Activated CD4-positive, alpha-beta T cell treated with anti-CD3 and anti-CD28 coated beads for 1 hour (primary cell): ENCODE measurements at regions not wholly inside any gene's neighbourhood (a gene's known extent, or its start where the extent isn't known, plus 50 kb on each side); places are given as distances from the start of the nearest gene placed in this dataset.

Experiments
- DNase-seq: peaks from one replicate; pipeline ENCODE4 v3.0.0-alpha.2; 2020

- no peak for DNase-seq
Observed at GRCh38 chr6:43946641-43947363, 176.8 kb downstream of the VEGFA start.

- DNase-seq, result no peak
Observed at GRCh38 chr6:43945768-43946080, 175.7 kb downstream of the VEGFA start.

- DNase-seq, result no peak
Observed at GRCh38 chr6:43944908-43945767, 175.1 kb downstream of the VEGFA start.

GRCh38 chr6:43943781-43944250, 173.8 kb downstream of the VEGFA start:
- no peak for DNase-seq

GRCh38 chr6:43943099-43943766, 173.2 kb downstream of the VEGFA start:
- no peak for DNase-seq

DNA sequence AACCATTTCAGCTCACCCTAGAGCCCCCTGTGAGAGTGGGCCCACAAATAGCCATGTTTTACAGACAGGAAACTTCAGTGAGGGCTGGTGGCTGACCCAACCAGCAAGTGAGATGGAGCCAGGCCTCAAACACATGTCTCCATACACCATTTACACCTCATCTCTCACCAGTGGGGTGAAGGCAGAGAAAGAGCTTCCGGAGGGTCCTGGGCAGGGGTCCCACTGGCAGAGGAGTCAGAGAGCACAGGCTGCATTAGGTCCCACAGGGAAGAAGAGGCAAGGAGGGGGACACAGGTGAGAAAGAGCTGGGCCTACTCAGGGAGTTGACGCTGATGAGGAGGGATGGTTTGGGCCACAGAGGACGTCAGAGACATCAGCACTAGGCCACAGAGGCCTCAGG, 172.6 kb downstream of the VEGFA start:
- no peak for DNase-seq

DNA sequence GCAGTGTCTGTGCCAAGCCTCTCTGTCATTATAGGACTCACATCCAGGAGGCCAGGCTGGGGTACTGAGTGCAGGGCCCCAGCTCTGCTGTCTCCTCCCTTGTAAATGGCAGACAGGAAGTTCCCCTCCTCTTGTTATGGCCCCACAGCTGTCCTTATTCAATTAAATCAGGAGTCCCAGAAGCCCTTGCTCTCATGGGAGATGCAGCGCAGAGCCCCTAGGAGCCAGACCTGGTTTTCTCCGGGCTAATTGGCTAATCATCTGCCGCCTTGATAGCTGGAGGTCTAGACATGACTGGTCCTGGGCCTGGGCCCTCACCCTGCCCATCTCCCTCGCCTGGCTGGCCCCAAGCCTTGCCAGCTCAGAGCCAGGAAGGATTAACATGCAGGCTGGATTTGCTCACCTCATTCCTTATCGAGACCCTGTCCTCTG, 172.0 kb downstream of the VEGFA start:
- no peak for DNase-seq

GRCh38 chr6:43941174-43941573, 171.2 kb downstream of the VEGFA start:
- no peak for DNase-seq

DNA sequence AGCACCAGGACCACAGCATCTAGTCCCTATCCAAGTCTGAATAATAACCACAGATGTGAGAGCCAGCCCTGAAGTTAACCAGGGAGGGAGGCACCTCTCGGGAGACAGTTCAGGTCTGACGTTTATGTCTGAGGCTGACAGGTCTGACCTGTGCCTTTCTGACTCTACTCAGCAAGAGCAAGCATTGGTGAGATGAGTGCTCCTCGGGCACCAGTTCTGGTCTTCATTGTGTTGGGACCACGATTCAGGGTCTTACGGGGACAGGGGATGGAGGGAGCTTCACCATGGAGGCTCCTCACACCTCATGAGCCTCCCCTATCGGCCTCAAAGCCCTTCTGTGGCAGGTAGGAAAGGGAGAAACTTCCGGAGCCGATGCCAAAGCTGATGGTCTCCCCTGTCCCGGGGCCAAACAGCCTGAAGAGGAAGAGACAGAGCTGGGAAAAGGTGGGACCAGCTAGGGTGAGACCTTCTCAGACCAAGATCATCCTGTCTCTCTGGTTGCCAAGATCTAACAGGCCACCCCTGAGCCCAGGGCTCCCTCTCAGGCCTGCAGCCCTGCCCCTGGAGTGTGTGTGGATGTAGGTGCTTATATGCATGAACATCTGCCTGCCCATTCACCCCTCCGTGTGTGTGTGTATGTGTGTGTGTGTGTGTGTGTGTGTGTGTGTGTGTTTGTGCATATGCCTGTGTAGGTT, 170.5 kb downstream of the VEGFA start:
- DNase-seq, result no peak

GRCh38 chr6:43940071-43940392, 170.0 kb downstream of the VEGFA start:
- DNase-seq, result no peak

DNA sequence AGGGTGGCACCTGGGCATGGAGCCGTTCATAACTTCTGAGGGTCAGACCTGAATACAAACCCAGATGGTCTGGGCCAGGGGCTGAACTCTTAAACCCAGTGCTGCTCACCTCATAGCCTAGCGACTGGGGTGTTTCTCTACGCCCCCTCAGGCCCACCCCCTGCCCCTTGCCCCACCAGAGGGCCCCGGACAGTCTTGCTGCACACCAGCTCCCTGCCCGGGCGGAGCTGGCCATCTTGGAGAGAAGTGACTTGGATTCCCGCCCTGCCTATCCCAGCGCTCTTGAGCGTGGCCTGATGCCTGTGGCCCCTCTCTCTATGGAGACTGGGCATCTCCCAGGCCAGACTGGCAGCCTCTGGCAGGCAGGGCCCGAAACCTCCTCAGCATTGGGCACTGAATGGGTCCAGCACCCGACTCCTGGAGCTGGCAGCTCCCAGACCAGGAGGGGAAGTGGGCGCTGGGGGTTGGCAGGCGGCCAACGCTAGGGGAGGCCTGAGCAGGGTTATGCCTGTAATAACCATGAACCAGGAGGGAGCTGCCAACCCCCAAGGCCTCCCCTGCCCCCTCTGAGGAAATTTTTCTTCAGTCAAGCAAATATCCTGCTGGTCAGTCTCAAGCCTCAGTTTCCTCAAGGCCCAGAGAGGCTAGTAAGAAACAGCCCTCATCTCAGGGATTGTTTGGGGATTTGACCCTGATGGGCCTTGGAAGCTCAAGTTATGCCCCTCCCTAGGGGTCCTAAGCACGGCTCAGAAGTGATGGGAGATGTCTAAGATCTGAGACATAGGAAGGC, 169.5 kb downstream of the VEGFA start:
- no peak for DNase-seq

DNA sequence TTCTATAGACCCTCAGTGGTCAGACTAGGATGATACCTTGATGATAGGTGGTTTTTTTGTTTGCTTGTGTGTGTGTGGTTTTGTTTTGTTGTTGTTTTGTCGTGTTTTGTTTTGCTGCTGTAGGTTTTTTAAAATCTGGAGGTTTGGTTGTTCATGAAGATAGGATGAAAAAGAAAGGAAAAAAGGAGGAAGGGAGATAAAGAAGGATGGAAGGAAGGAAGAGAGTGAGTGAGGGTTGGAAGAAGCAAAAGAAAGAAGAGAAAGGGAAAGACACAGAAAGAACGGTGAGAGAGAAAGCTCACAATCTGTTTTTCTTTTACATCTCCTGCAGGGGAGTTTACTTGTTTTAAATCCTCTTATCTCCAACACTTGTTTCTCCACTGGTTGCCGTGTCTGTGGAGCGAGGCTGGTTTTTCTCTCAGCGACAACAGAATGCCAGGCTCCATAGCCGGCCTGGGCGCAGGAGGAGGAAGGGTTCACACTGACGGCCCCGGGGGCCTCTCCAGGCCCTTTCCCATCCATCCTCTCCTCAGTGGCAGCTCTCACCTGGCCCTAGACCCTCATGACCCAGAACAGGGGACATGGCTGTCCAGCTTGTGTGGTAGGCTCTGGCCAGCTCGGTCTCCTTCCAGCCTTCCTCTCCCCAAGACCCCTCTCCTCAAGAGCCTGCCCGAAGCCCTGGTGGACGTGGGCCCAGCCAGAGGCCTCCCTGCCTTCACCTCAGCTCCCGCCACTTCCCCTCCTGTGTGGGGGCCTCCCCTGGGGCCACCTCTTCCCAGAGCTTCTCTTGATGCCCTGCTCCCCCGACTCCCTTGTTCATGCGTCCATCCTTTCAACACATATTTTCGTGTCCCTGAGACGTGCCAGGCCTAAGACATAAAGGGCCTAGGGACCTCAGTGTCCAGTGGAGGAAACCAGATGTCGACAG, 168.4 kb downstream of the VEGFA start:
- DNase-seq, result no peak

DNA sequence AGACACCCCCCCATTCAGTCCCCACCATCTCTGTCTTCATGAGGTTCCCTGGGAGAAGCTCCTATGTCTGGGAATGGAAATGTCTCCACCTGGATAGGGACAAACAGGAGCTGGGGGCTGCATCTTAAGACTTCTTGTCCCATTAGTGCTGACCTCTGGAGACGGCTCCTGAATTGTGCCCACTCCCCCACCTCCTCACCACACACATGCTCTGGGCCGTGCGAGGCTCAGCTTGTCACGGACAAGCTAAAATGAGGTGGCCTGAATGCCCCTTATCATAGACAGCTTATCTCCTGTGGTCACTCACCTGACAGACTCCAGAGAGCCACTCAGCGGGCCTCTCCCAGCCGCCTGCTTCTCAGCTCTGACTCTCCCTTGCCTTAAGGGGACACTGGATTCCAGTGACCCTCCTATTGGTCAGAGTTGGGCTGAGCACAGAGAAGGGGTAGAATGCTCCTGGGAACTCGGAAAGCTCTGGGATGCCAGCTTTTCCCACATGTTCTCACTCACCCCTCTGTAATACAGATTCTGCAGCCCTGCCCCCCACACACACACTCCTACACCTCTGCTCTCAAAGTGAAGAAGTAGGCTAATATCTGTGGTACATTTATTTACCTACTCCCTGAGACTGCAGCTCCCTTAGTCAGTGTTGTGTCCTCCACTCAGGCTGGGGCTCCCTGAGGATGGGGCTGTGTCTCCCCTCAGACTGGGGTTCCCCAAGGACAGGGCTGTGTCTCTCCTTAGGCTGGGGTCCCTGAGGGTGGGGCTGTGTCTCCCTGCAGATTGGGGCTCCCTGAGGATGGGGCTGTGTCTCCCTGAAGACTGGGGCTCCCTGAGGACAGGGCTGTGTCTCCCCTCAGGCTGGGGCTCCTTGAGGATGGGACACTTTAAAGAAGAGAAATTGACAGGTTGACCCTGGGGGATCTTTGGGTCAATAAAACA, 167.5 kb downstream of the VEGFA start:
- no peak for DNase-seq

DNA sequence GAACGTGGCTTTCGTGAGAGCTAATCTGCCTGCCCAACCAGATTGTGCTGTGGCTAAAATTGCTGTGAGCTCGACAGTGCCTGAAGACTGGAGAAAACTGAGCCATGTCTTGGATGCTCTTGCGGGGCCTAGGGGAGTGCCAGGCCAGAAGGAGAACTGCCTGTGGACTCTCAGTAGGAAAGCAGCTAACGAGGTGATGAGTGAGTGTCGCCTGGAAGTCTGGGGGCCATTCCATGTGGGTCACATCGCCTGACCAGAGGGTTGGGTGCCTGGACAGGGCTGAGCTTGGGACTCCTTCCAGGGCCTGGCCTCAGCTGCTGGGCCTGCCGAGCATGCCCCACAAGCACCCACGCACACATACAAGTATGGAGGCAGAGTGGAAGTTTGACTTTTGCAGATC, 166.5 kb downstream of the VEGFA start:
- no peak for DNase-seq

GRCh38 chr6:43935921-43936439, 166.0 kb downstream of the VEGFA start:
- DNase-seq, result no peak

GRCh38 chr6:43934803-43935602, 165.0 kb downstream of the VEGFA start:
- DNase-seq, result no peak

DNA sequence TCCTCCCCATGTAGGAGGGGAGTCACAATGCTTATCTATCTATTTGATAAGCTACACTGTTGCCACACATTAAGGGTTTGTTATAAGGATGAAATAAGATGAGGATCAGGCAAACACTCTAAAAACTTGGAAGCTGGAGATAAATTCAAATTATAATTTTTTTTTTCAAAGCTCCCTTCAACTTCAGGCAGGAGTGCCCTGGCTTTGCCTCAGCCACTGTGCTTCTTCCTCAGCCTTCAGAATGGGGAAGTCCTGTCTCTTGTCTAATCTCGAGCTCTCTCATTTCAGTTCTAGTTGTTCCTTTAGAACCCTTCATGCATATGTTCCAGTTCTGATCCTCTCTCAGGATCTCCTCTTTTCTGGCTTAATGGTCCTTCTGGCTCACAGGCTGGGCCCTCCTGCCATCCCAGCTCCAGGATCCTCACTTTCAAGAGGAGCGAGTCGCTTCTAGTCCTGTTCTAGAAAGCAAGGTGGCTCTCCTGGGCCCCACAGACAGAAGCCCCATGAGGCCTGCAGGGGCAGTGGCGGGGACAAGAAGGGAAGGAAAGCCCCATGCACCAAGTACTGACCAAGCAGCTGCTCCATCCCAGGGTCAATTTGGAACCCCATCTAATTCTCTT, 164.3 kb downstream of the VEGFA start:
- DNase-seq, result no peak

DNA sequence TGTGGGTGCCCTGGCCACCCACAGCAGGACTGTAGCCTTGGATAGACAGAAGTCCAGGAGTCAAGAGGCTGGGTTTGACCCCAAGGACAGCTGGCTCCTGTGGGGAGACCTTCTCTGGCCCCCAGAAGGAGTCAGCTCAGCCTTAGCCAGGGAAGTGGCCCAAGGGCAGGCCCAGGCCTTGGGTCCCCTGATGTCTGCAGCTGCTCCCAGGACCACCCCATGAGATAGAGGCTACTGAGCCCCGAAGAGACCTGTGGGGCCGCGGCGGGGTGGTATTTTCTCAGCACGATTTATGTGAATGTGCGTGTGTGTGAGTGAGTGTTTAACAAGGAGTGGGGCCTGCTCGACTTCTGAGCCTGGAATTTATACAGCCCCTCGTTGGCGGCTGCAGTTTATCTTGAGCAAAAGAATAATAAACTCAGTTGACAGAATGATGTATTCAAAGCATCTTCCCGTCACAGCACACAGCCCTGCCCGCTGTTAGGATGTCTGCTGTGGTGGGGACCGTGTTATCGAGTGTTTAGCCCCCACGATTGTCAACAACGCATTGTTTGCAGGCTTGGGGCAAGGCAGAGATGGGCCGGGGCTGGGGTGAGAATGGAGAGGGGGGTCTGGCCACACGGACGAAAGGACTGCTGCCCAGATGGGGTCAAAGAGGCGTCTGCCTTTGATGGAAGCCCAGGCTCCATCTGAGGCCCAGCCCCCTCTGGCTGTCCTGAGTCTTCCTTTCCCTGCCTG, 163.3 kb downstream of the VEGFA start:
- no peak for DNase-seq
